ENCODE measurements at regions not wholly inside any gene's neighbourhood (a gene's known extent, or its start where the extent isn't known, plus 50 kb on each side); places are given as distances from the start of the nearest gene placed in this dataset.

DNA sequence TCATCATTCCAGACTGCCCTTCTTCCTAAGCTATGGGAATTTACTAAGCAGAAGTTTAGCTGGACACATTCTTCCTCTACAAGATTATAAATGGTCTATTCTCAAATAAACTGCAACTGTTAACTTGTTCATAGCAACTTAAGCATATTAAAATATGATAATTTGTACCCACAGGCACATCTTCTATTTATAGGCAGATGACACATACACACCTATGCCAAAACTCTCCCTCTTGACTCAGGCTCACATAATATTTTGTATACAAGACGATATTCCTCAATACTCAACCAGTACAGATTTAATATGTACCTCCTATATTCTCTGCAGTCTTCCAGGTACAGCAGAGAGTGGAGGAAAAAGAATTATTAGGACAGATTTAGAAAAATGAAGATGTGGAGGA lies 232.7 kb upstream of the KIAA1217 start:
- TF ChIP-seq CTCF (IDR thresholded peaks at IDR 0.05 in 4 of 5, conservative IDR thresholded peaks at IDR 0.05 in 1 of 5) (no peak), POLR2A (IDR thresholded peaks at IDR 0.05) (no peak)

Measured in gastrocnemius medialis (tissue), 4 donors.